ENCODE measurements at regions not wholly inside any gene's neighbourhood (a gene's known extent, or its start where the extent isn't known, plus 50 kb on each side); places are given as distances from the start of the nearest gene placed in this dataset.

DNA sequence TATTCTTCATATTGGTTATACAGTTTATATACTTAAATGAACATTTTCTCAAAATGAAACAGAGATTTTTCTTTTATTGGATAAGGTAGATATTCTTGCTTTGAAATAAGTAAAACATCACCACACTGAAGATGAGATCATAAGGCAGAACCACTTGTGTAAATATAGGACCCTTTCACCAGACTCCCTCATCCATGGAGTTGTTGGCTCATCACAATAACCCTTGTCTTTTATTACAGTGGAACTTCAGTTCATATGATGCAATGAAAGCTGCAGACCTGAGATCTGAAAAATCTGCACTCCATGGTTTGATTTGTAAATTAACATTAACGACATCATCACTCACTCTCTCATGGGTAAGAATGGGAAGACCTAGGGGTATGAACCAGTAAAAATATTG lies 51.9 kb upstream of the DBX2 start:
- H2AFZ ChIP-seq (ENCODE audit: low read length, unreplicated experiment), result no peak overlapping the region
- H3K4me3 ChIP-seq (ENCODE audit: low read depth, low read length), result no peak overlapping the region

DNA sequence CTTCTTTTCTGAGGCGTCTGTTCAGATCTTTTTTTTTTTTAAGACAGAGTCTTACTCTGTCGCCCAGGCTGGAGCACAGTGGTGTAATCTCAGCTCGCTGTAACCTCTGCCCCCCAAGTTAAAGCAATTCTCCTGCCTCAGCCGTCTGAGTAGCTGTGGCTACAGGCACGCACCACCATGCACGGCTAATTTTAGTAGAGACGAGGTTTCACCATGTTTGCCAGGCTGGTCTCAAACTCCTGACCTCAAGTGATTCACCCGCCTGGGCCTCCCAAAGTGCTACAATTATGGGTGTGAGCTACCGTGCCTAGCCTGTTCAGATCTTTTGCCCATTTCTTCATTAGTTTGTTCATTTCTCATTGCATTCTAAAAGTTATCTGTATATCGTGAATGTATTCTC lies 55.1 kb upstream of the DBX2 start:
- no peak overlapping the region for H3K4me3 ChIP-seq (ENCODE audit: low read depth, low read length)
- H3K79me2 ChIP-seq (ENCODE audit: control insufficient read depth, insufficient read depth, low read length, unreplicated experiment), result no peaks in the 10 kb centered on the region
- no peaks in the 10 kb centered on the region for H3K4me1 ChIP-seq (ENCODE audit: control insufficient read depth, insufficient read depth, low read length, unreplicated experiment)
- peaks cover 28% of the 10 kb centered on the region for H3K27me3 ChIP-seq (ENCODE audit: insufficient read depth, low read length)
- H3K27ac ChIP-seq (ENCODE audit: low read depth, low read length), result no peak overlapping the region
- no peak overlapping the region for H2AFZ ChIP-seq (ENCODE audit: low read length, unreplicated experiment)
- H3K36me3 ChIP-seq (ENCODE audit: insufficient read depth, low read length), result no peaks in the 10 kb centered on the region

More for the DNA sequence above, 51.9 kb upstream of the DBX2 start:
- no peak overlapping the region for H3K27ac ChIP-seq (ENCODE audit: low read depth, low read length)
- H3K36me3 ChIP-seq (ENCODE audit: insufficient read depth, low read length), result no peaks in the 10 kb centered on the region
- H3K4me1 ChIP-seq (ENCODE audit: control insufficient read depth, insufficient read depth, low read length, unreplicated experiment), result no peaks in the 10 kb centered on the region
- H3K27me3 ChIP-seq (ENCODE audit: insufficient read depth, low read length), result peaks cover 43% of the 10 kb centered on the region
- H3K79me2 ChIP-seq (ENCODE audit: control insufficient read depth, insufficient read depth, low read length, unreplicated experiment), result no peaks in the 10 kb centered on the region

DNA sequence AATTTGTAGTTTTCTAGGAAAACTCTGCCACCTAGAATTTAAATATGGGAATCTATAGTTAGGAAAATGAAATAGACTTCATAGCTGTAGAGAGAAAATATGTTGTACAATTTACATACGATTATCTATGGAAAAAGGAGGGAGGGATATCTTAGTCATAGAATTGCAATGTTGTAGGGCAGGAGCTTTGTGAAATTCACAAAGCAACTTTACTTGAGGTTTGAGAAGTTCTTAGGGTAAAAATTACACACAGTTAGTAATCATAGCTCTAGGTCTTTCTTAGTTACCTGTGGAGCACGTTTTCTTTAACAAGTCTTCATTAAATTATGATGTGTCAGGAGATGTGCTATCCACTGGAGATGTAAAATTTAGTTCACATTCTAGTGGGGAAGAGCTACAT lies 61.4 kb upstream of the DBX2 start:
- H2AFZ ChIP-seq (ENCODE audit: low read length, unreplicated experiment), result no peak overlapping the region
- H3K27ac ChIP-seq (ENCODE audit: low read depth, low read length), result no peak overlapping the region
- H3K4me3 ChIP-seq (ENCODE audit: low read depth, low read length), result no peak overlapping the region
- peaks cover 6% of the 10 kb centered on the region; the same call in 1 of the 2 replicates for H3K27me3 ChIP-seq (ENCODE audit: insufficient read depth, low read length)
- H3K36me3 ChIP-seq (ENCODE audit: insufficient read depth, low read length), result no peaks in the 10 kb centered on the region
- no peaks in the 10 kb centered on the region for H3K4me1 ChIP-seq (ENCODE audit: control insufficient read depth, insufficient read depth, low read length, unreplicated experiment)
- no peaks in the 10 kb centered on the region for H3K79me2 ChIP-seq (ENCODE audit: control insufficient read depth, insufficient read depth, low read length, unreplicated experiment)

DNA sequence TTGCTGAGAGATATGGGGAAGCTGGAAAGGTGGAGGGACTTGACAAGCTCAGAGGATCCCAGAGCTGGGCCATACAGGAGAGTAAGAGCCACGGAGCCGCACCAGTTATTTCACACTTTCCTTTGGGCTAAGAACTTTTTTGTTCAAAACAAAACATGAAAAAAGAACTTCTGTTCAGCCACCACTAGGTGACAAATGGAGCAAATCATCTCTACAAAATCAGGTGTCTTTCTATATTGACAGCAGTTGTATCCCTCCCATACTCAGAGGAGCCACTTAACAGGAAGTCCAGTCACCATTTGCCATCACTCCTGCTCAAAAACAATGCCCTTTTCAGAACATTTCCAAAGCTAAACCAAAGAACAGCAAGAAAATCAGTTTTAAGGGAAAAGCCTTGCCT lies 70.3 kb upstream of the DBX2 start:
- Histone ChIP-seq H3K4me1 (ENCODE audit: control insufficient read depth, insufficient read depth, low read length, unreplicated experiment) (no peaks in the 10 kb centered on the region), H3K36me3 (ENCODE audit: insufficient read depth, low read length) (no peaks in the 10 kb centered on the region), H3K27me3 (ENCODE audit: insufficient read depth, low read length) (peaks cover 19% of the 10 kb centered on the region), H3K27ac (ENCODE audit: low read depth, low read length) (no peak overlapping the region), H2AFZ (ENCODE audit: low read length, unreplicated experiment) (no peak overlapping the region), H3K79me2 (ENCODE audit: control insufficient read depth, insufficient read depth, low read length, unreplicated experiment) (no peaks in the 10 kb centered on the region), H3K4me3 (ENCODE audit: low read depth, low read length) (no peak overlapping the region)

DNA sequence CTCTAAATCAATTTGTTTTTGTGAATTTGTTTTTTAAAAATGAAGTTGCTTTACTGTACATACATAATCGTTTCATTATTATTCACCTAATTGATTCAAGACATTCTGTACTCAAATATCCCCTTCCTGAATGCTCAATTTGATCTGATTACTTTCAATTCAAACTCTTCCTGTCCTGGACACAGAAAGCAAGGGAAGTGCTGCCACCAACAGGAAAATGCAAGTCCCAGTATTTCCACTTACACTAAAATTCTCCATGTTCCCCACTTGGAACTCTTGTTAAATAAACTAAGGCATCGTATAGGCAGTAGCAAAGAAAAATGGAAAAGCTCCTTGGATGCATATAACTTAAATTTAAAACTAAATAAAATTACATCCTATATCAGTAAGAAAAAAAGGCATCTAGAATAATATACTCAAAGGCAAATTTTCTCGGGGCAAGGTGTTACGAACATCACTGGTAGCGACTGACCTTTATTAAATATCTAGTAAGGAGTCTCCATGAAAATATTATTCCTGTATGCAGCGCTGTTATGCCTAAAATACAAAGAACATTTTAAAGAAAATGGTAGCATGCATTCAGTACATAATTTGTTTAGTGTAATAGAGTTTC lies 72.0 kb upstream of the DBX2 start:
- H3K27me3 ChIP-seq (ENCODE audit: insufficient read depth, low read length), result peaks cover 32% of the 10 kb centered on the region
- peak overlapping the region; percentile 33 for H2AFZ ChIP-seq (ENCODE audit: low read length, unreplicated experiment)
- H3K79me2 ChIP-seq (ENCODE audit: control insufficient read depth, insufficient read depth, low read length, unreplicated experiment), result no peaks in the 10 kb centered on the region
- no peaks in the 10 kb centered on the region for H3K36me3 ChIP-seq (ENCODE audit: insufficient read depth, low read length)
- H3K4me1 ChIP-seq (ENCODE audit: control insufficient read depth, insufficient read depth, low read length, unreplicated experiment), result no peaks in the 10 kb centered on the region
- H3K27ac ChIP-seq (ENCODE audit: low read depth, low read length), result no peak overlapping the region
- no peak overlapping the region for H3K4me3 ChIP-seq (ENCODE audit: low read depth, low read length)

DNA sequence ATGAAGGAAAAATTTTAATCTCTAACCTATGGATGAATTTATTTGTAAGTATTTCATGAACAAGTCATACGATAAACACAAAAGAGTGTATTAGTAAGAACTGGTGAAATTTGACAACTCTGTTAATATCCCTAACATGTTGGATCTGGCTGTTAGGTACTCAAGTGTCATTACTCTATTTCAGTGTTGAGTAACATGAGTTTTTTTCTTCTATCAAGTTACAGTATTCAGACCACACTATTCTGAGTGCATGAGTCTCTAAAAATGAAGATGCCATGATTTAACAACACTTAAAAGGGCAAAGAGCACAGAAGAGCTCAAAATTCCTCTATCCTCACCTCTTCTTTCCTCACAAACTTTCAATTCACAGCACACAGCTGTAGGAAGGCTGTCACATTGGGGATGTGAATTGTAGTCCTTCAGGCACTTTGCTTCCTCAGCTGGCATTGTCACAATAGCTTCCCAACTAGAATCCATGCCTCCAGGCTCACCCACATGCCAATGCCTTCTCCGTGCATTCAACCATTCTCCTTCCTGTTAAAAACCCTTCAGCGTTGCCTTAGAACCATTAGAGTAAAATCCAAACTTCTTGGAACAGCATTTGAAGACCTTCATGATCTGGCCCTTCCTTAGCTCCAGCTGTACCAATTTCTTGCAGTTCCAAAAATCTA lies 73.7 kb upstream of the DBX2 start:
- H3K36me3 ChIP-seq (ENCODE audit: insufficient read depth, low read length), result no peaks in the 10 kb centered on the region
- no peak overlapping the region for H2AFZ ChIP-seq (ENCODE audit: low read length, unreplicated experiment)
- H3K4me3 ChIP-seq (ENCODE audit: low read depth, low read length), result no peak overlapping the region
- H3K27ac ChIP-seq (ENCODE audit: low read depth, low read length), result no peak overlapping the region
- peaks cover 40% of the 10 kb centered on the region for H3K27me3 ChIP-seq (ENCODE audit: insufficient read depth, low read length)
- no peaks in the 10 kb centered on the region for H3K4me1 ChIP-seq (ENCODE audit: control insufficient read depth, insufficient read depth, low read length, unreplicated experiment)
- no peaks in the 10 kb centered on the region for H3K79me2 ChIP-seq (ENCODE audit: control insufficient read depth, insufficient read depth, low read length, unreplicated experiment)

DNA sequence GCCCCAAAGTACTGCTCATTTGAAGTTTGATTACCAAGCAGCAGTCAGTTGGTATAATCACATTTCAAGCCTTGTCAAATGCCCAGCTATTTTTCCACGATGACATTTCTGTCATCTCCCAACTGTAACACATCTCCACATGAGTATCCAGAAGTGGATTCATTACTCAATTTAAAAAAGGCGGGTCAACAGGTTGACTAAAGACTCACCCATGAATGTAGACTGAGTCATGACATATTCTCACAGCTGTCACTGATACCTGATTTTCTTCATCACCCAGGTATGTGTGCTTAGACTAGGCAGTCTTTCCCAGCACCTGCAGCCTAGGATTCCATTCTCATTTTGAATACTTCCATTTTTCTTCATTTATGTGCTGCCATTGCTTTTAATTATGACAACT lies 75.1 kb upstream of the DBX2 start:
- Histone ChIP-seq H3K36me3 (ENCODE audit: insufficient read depth, low read length) (no peaks in the 10 kb centered on the region), H3K27me3 (ENCODE audit: insufficient read depth, low read length) (peaks cover 40% of the 10 kb centered on the region), H2AFZ (ENCODE audit: low read length, unreplicated experiment) (no peak overlapping the region), H3K4me3 (ENCODE audit: low read depth, low read length) (no peak overlapping the region), H3K4me1 (ENCODE audit: control insufficient read depth, insufficient read depth, low read length, unreplicated experiment) (no peaks in the 10 kb centered on the region), H3K79me2 (ENCODE audit: control insufficient read depth, insufficient read depth, low read length, unreplicated experiment) (no peaks in the 10 kb centered on the region), H3K27ac (ENCODE audit: low read depth, low read length) (no peak overlapping the region)

DNA sequence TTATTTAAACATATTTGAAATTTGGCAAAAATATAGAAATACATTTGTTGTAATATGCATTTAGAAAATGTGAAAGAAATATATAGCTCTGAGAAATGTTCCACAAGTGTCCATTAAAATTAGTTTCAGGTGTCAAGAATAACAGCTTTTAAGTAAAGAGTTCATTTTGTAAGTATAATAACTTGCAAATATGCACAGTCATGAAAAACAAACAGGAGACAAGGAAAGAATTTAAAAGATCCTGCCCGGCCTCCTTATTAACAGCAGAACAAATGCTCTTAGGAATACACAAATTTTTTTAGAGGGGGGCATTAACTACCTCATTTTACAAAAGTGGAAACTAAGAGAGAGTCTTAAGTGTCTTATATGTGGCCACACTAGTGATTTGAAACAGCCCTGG lies 77.7 kb upstream of the DBX2 start:
- Histone ChIP-seq H3K36me3 (ENCODE audit: insufficient read depth, low read length) (no peaks in the 10 kb centered on the region), H3K4me1 (ENCODE audit: control insufficient read depth, insufficient read depth, low read length, unreplicated experiment) (no peaks in the 10 kb centered on the region), H3K27ac (ENCODE audit: low read depth, low read length) (no peak overlapping the region), H3K27me3 (ENCODE audit: insufficient read depth, low read length) (peaks cover 64% of the 10 kb centered on the region), H3K4me3 (ENCODE audit: low read depth, low read length) (no peak overlapping the region), H2AFZ (ENCODE audit: low read length, unreplicated experiment) (no peak overlapping the region), H3K79me2 (ENCODE audit: control insufficient read depth, insufficient read depth, low read length, unreplicated experiment) (no peaks in the 10 kb centered on the region)

DNA sequence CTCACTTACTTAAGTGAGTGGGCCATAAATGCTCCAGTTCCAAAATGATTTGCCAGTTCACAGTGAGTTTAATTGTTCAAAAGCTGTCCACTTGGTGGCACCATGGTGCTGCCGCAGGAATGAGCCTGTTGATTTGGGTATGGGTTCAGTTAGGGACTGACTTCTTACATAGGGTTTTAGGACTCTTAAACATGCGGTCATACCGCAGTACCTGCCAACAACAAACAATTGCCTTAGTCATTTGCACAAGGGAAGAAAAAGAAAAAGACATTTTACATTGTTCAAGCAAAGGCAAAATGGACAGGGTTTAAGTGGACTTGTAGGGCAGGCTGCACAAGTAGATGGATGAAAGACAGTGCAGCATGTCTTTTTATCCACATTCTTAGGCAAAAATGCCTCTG lies 80.0 kb upstream of the DBX2 start:
- H2AFZ ChIP-seq (ENCODE audit: low read length, unreplicated experiment), result no peak overlapping the region
- H3K27me3 ChIP-seq (ENCODE audit: insufficient read depth, low read length), result peaks cover 53% of the 10 kb centered on the region
- no peaks in the 10 kb centered on the region for H3K36me3 ChIP-seq (ENCODE audit: insufficient read depth, low read length)
- H3K27ac ChIP-seq (ENCODE audit: low read depth, low read length), result no peak overlapping the region
- H3K4me1 ChIP-seq (ENCODE audit: control insufficient read depth, insufficient read depth, low read length, unreplicated experiment), result no peaks in the 10 kb centered on the region
- H3K4me3 ChIP-seq (ENCODE audit: low read depth, low read length), result no peak overlapping the region
- H3K79me2 ChIP-seq (ENCODE audit: control insufficient read depth, insufficient read depth, low read length, unreplicated experiment), result no peaks in the 10 kb centered on the region

DNA sequence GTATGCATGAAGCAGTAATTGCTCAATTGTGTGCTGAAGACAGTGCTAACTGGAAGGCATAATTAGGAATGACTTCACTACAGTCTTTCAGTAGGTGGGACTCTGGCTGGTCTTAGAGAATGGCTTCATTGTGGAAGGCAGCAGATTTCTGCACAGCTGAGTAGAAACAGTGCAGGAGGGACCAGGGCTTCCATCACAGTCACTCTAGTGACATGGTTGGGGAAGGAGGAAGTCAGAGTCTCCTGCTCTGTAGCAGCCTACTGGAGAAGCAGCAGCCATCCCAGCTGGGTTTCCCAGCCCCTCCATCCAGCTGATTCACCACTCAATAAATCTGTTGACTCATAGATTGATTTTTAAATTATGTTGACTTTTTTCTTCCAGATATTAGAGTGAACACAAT lies 80.6 kb upstream of the DBX2 start:
- Histone ChIP-seq H3K27ac (ENCODE audit: low read depth, low read length) (no peak overlapping the region), H3K79me2 (ENCODE audit: control insufficient read depth, insufficient read depth, low read length, unreplicated experiment) (no peaks in the 10 kb centered on the region), H3K4me3 (ENCODE audit: low read depth, low read length) (no peak overlapping the region)

DNA sequence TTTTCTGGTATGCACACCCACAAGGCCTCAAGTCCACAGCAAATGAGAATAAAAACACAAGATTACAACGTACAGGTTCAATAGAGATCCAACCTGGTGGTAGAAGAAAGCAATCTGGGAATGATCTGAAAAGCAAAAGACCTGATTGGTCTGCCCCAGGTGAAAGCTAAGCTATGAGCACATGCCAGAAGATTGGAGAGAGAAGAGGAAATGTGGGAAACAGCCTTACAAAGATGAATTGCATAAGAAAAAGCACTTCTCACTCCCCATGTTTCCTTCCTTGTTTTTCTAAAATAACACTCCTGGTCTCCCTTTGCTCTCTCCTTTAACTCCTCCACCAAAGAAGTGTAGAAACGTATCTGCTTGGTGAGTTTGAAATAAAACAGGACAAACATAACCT lies 77.3 kb upstream of the ANO6 start:
- Histone ChIP-seq H2AFZ (ENCODE audit: low read length, unreplicated experiment) (no peak overlapping the region), H3K4me1 (ENCODE audit: control insufficient read depth, insufficient read depth, low read length, unreplicated experiment) (no peaks in the 10 kb centered on the region), H3K79me2 (ENCODE audit: control insufficient read depth, insufficient read depth, low read length, unreplicated experiment) (no peaks in the 10 kb centered on the region), H3K36me3 (ENCODE audit: insufficient read depth, low read length) (no peaks in the 10 kb centered on the region), H3K4me3 (ENCODE audit: low read depth, low read length) (no peak overlapping the region), H3K27ac (ENCODE audit: low read depth, low read length) (no peak overlapping the region), H3K27me3 (ENCODE audit: insufficient read depth, low read length) (peaks cover 9% of the 10 kb centered on the region; the same call in 1 of the 2 replicates)

More for the DNA sequence above, 80.6 kb upstream of the DBX2 start:
- no peak overlapping the region for H2AFZ ChIP-seq (ENCODE audit: low read length, unreplicated experiment)
- H3K36me3 ChIP-seq (ENCODE audit: insufficient read depth, low read length), result no peaks in the 10 kb centered on the region
- H3K4me1 ChIP-seq (ENCODE audit: control insufficient read depth, insufficient read depth, low read length, unreplicated experiment), result no peaks in the 10 kb centered on the region
- peaks cover 47% of the 10 kb centered on the region for H3K27me3 ChIP-seq (ENCODE audit: insufficient read depth, low read length)

Measured in ACC112 (cell line).